ENCODE measurements at regions not wholly inside any gene's neighbourhood (a gene's known extent, or its start where the extent isn't known, plus 50 kb on each side); places are given as distances from the start of the nearest gene placed in this dataset.

DNA sequence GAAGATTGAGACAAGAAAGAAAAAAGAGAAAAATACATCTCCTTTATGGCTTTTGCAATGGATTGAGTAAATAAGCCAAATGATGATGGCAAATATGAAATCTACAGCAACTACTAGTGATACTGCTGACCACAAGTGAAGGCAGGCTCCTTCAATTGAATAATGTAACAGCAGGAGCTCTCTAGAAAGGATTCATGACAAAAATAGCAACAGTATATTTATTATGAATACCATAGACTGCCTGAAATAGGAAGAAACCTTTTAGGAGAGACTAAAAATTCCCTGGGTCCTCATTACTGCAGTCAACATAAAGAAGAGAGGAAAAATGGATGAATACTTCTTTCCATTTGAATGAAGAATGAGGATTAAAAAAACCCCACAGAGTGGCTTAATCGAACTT, 306.8 kb upstream of the ANXA10 start:
- no peak for TF ChIP-seq SUZ12 (IDR thresholded peaks at IDR 0.05; ENCODE audit: low read length)
- TF ChIP-seq, protein P1, sequence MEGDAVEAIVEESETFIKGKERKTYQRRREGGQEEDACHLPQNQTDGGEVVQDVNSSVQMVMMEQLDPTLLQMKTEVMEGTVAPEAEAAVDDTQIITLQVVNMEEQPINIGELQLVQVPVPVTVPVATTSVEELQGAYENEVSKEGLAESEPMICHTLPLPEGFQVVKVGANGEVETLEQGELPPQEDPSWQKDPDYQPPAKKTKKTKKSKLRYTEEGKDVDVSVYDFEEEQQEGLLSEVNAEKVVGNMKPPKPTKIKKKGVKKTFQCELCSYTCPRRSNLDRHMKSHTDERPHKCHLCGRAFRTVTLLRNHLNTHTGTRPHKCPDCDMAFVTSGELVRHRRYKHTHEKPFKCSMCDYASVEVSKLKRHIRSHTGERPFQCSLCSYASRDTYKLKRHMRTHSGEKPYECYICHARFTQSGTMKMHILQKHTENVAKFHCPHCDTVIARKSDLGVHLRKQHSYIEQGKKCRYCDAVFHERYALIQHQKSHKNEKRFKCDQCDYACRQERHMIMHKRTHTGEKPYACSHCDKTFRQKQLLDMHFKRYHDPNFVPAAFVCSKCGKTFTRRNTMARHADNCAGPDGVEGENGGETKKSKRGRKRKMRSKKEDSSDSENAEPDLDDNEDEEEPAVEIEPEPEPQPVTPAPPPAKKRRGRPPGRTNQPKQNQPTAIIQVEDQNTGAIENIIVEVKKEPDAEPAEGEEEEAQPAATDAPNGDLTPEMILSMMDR (IDR thresholded peaks at IDR 0.05; ENCODE audit: control extremely low read depth in 1 of 3, insufficient read depth in 1 of 3, low read depth in 1 of 3, low read length in 3 of 3) = no peak
